CD4-positive, alpha-beta T cell treated with Interleukin-6 for 4 hours (primary cell): ENCODE measurements at regions not wholly inside any gene's neighbourhood (a gene's known extent, or its start where the extent isn't known, plus 50 kb on each side); places are given as distances from the start of the nearest gene placed in this dataset.

Source experiments
- DNase-seq: peaks from one replicate; pipeline ENCODE4 v3.0.0-alpha.2; 2020; ENCODE audit warnings: mixed read lengths

DNA sequence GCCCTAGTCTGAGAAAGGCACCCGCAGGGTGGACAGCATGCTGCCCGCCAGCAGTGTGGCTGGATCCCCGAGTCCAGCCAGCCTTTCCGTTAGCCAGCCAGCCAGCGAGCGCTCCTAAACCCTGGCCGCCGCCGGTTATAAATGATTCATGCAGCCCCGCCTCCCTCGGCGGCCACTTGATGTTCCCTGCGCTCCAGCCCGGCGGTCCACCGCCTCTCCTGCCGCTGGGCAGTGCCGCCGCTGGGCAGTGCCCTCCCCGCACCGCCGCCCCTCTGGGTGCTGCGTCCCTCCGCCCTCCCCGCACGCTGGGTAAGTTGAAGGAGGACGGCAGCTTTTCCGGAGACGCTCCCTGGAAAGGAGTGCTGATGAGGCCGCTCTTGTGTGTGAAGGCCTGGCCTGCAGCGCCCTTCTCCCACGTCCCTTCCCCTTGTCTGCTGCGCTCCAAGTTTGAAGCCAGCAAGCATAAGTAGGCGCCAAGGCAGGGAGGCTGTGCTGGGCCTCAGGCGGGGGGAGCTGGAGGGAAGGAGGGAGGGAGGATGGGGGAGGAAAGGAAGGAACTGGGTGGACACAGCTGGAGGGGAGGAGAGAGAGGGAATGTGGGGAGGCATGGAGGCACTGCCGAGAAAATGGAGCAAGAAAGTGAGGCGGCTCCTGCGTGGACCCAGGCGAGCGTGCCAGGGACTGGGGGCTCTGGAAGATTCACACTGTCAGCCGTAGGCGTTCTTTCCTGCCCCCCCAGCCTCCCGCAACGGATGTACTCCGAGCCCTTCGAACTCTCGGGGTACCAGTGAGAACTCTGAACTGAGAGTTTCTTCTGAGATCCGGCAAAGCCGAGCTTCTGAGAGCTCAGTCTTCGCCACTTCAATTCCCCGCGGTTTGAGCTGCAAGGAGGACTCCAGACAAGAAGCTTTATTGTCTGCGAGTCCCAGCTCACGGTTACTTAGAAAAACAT, 131.9 kb downstream of the GLI2 start:
- DNase-seq = no peak

DNA sequence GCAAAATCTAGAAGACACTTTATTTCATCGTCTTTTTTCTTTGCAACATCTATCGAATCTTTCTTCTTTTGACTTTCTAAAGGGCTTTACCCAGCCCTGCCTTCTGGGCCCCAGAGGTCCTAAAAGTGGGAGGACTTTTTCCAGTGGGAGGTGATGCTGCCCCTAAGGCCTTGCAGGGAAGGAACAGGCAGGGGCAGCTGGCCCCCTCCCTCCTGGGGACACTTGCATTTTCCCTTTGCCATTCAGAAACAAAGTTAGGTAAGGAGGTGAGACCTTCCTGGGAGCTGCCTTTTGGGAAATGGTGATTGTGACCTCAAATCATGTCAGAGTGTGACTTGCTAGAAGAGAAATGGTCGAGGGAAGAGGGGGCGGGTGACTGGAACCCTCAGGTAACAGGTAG, 132.7 kb downstream of the GLI2 start:
- no peak for DNase-seq

DNA sequence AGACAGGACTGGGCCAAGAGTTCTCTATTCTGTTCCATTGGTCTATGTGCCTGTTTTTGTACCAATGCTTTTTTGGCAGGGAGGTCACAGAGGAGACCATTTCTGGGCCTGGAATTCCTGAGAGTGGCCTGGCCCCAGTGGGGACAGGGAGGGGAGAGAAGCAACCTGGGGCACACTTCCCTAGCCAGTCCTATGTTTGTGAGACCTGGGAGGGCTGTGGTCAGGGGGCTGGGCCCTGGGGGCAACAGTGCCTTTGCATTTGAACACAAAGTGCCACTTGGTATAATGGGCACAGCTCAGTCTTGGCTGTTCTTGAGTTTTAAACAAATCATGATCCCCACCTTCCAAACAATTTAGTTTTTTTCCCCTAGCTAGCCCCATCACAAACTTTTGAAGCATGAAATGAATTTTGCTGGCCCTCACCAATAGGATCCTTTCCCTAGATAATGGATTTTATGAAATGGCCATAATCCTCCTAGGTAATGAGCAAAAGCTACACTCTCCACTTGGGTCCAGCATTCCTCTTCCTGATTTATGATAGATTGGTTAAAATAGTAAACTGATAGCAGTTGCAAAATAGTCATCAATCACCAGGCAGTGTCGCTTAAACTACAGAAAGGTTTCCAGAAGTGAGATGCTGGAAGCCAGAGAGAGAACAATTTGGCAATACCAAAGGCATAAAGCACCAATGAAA, 133.5 kb downstream of the GLI2 start:
- DNase-seq = no peak

GRCh38 chr2:120869730-120870466, 134.2 kb downstream of the GLI2 start:
- no peak for DNase-seq

DNA sequence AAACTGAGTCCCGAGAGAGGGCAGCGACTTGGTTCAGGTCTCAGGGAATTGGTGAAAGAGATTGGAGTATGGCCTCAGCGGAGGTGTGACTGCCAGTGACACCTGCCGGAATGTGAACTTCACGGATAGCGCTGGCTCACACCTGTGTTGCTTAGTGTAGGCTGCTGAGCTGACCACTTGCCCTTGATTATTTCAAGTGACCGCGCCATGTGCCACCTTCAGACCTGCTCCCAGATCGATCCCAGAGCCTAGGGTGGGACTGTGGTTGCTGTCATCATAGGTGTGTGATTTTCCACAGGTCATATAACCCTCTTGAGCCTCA, 134.8 kb downstream of the GLI2 start:
- DNase-seq = no peak

GRCh38 chr2:120871016-120871635, 135.5 kb downstream of the GLI2 start:
- no peak for DNase-seq

DNA sequence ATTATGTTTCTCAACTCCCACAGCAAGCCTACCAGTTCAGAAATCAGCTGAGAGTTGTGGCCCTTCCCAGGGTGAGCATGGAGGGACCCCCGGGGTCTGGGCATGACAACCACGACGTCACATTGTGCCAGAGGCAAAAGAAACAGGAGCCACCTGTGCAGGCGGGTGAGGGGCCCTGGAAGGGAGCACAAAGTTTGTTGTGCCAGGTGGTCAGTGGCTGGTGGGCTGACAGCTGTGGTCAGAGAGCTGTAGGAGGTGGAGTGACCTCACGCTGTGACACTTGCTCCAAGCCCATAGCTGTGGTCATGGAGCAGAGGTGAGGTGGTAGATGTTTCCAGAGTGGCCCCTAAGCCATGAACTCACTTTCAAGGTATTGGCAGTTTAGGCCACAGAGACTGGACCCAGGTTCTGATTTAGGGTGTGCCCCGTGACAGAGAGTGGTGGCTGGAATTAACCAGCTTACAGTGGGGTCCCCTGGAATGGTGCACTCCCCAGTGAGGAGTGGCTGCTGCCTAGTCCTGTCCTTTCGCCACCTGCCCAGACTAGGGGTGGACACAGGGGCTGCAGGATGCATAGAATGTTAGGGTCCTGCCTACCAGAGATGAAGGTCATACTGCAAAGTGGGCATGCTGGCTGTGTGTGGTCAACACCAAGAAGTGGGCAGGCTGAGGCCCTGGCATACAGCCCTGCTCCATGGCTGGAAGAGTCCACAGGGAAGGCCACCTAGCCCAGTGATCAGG, 136.4 kb downstream of the GLI2 start:
- no peak for DNase-seq

GRCh38 chr2:120873958-120874887, 138.6 kb downstream of the GLI2 start:
- DNase-seq = no peak

DNA sequence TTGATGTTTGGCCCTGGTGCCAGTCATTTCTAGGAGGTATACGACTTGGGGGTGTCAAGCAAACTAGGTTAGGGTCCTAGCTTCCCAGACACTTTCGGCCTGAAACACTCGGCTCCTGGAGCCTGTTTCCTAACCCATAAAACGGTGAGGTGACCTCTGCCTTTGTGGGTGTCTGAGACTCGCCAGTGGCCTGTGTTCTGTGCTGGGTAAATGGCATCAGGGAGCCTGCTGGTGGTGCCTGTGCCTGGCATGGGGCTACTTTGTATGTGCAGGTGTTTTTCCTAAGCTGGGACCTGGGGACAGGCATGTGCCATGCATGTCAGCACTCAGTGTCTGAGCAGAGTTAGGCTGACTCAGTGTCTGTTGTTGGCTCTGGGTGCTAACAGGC, 139.2 kb downstream of the GLI2 start:
- DNase-seq = no peak

DNA sequence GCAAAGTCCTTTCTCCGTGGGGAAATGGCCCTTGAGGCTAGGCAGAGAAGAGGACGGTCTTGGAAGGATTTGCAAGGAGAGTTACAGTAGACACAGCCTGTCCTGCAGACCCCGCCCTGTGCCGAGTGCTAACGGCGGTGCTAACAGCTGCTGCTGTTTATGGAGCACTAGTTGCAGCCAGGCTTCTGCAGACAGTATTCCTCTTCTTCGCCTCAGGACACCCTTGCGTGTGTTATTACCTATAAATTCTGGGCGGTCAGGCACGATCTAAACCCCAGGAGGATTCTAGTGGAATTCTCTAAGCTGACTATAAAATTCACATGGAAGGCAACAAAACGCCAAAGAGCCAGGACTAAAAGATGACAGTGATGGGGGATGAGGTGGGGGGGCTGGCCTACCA, 139.8 kb downstream of the GLI2 start:
- no peak for DNase-seq

DNA sequence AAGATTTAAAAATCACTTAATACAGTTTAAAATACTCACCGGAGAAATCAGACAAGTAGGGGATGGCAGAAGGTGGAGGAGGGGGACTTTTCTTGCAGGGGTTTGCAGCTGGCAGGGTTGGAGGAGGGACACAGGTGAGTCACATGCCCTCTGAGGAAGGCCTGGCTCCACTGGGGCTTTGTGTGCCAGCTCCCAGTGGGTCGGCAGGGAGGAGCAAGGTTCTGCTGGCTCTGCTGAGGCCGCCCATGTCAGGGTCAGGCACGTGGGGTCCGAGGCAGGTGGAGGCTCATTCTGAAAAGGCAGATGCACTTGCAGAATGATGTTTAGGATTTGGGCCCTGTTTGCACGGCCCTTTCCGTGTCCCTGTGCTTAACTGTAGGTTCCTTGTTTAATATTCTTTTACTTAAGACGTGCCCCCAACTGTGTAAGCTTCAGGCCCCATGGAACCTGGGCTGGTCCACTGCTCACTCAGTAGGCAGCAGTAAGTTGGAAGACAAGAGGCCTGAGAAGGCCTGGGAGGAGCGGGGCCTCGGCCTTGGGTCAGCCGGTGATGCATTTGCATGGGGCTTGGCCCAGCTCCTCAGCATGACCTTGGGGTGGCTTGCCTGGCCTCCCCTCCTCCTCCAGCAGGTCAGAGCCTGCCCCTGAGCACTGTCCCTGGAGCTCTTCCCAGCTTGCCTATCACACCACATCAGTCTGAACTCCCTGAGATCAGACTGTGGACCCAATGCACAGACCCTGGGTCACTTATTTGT, 141.0 kb downstream of the GLI2 start:
- no peak for DNase-seq

DNA sequence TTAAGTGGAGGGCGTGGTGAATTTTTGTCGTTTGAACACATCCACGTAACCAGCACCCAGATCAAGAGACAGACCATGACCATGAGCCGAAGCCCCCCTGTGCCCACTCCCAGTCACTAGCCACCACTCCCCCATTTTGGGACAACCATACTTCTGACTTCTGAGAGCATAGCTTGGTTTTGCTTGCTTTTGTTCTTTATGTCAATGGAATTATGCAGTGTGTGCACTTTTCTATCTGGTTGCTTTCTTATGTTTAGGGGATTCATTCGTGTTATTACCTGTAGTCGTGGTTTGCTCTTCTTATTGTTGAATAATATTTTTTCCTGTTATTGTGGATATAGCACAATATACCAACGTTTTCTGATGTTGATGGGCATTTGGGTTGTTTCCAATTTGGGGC, 141.7 kb downstream of the GLI2 start:
- no peak for DNase-seq

GRCh38 chr2:120878970-120879369, 143.3 kb downstream of the GLI2 start:
- DNase-seq = no peak

DNA sequence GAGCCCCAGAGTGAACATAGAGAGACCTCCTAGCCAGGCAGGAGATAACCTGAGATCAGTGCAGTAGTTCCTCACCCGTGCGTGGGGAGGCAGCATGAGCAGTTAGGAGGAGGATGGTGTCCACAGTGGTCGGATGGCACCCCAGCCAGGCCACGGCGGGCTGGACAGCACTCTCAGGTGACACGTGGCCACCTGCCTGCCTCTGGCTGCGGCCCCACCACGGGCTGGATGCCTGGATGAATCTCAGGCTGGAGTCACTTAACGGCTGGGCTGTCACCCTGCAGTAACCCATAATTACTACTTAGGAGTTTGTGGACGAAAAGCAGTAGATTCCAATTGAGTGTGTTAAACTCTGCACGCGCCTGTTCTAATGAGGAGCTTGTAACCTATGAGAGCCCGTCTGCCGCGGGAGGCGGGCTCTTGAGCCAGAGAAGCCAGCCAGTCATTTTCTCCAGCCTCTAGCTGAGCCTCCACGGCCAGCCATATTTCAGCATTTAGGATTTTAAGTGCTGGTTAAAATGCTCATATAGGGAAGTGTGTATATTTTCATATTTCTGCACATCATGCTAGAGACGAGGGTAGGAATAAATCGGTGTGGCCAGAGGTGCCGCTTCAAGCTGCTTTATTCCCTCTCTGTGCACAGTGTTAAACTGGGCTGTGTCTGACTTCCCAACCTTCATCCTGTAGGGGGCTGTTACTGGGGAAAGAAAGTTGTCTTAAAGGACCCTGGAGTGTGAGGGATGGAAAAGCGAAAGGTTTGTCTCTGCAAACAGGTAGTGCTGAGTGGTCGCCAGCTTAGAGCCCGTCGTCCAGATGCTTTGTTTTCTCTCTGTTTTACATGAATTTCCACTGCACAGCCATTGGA, 144.0 kb downstream of the GLI2 start:
- DNase-seq = no peak

- no peak for DNase-seq
These were observed 144.7 kb downstream of the GLI2 start for GRCh38 chr2:120880381-120880780.

DNA sequence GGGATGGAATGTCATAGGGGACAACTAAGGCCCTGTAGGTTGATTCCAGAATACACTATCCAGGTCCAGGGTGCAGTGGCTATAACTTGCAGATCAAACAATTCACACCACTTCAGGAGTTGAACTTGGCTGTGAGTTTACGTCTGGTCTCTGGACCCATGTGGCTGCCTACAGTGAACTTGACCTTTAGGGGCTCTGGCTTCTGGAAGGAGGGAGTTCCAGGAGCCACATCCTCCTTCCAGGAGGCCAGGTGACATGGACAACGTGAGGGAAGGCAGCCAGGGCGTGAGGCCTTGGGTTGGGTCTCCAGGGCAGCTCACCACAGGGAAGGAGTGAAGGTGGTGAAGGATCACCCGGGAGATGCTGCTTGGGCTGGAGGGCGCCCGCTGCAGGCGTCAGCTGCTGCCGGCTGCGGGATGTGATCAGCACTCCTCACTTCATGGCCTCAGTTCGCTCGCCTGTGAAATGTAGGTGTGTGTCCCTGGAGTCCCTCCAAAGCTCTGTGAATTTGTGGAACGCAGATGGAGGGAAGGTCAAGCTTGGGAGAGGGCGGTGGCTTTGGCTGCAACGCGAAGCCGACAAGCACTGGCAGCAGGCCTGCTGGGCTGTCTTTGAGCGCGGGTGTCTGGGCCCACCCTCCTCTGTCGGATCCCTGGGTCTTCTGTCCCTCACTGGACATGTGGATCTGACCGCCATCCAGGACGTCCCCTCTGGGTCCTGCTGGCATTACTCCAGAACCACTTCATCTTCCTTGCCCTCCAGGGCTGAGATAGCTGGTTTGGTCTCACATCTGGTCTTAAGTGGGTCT, 146.5 kb downstream of the GLI2 start:
- no peak for DNase-seq

DNA sequence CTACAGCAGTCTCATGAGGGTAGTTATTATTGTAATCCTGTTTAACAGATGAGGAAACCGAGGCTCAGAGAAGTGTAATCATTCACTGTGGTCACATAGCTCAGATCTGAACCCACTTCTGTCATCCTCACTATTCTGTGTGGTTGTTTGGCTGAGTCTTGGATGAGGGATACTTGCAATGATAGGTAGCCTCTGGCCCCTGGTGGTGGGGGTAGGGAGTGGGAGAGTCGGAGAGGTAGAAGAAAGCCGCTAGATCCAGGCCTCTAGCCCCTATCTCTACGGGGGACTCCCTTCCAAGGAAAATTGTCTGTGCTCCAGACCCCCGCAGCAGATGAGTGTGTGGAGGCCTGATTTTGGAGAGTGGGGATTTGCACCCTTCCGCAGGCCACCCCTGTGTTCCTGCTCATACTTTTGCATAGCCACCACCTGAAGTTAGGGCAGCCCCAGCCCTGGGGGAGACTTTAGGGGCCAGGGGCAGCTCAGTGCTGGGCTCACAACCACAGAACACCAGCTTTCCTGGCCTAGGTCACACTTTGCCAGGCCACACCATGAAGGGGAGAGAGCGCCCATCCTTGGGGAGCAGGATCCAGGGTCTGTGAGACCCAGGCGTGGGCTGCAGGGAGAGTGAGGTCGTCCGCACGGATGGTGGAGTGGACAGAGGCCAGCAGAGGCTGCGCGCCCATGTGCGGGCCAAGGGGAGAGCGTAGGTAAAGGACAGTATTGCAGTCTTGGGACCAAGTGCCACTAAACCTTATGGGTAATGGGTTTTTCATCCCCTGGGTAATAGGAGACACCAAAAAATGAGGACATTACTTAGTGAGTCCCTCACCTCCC, 148.2 kb downstream of the GLI2 start:
- DNase-seq = no peak
